Stomach (tissue), 8 donors: ENCODE measurements at regions not wholly inside any gene's neighbourhood (a gene's known extent, or its start where the extent isn't known, plus 50 kb on each side); places are given as distances from the start of the nearest gene placed in this dataset.

Source experiments
- DNase-seq, 2 donors: peaks; one replicate each; pipeline versions ENCODE4 v3.0.0 to v3.0.0-alpha.2; 2013 to 2019
- H3K27ac ChIP-seq, 5 donors: fragments of 200-600 bp in 4 of 5; sonication (generic) in 4 of 5; one replicate each; pipeline ENCODE4 v1.5.1; 2013 to 2019; ENCODE audit warnings: mild to moderate bottlenecking in 1 of 5, moderate library complexity in 1 of 5
- H3K27me3 ChIP-seq, 3 donors: fragments of 200-600 bp; sonication (generic); one replicate each; pipeline ENCODE4 v1.5.1; 2017 to 2019; ENCODE audit warnings: mixed run types in 1 of 3
- H3K36me3 ChIP-seq, 4 donors: fragments of 200-600 bp; sonication (generic); 1 replicate in 3 of 4; 2 replicates in 1 of 4; pipeline ENCODE4 v1.5.1; 2016 to 2019
- H3K4me1 ChIP-seq, 4 donors: fragments of 200-600 bp; sonication (generic); one replicate each; pipeline ENCODE4 v1.5.1; 2016 to 2019
- H3K4me3 ChIP-seq, 4 donors: fragments of 200-600 bp; sonication (generic) in 3 of 4; one replicate each; pipeline ENCODE4 v1.5.1; 2016 to 2019; ENCODE audit warnings: mild to moderate bottlenecking in 1 of 4
- H3K9me3 ChIP-seq, 4 donors: fragments of 200-600 bp; sonication (generic); one replicate each; pipeline ENCODE4 v1.5.1; 2016 to 2019
- EP300 ChIP-seq: sonication (generic); formaldehyde crosslinking; IDR thresholded peaks from one replicate; pipeline ENCODE4 v1.6.1; 2017; ENCODE audit warnings: antibody characterized with exemption
- POLR2A ChIP-seq, 4 donors: fragments of 450-650 bp; IDR thresholded peaks; one replicate each; pipeline ENCODE4 v1.6.1; 2016; ENCODE audit warnings: antibody characterized with exemption in 4 of 4, control low read depth in 2 of 4, mild to moderate bottlenecking in 1 of 4, moderate library complexity in 1 of 4
- POLR2AphosphoS5 ChIP-seq, 3 donors: sonication (generic); formaldehyde crosslinking; IDR thresholded peaks; one replicate each; pipeline ENCODE4 v1.6.1; 2016; ENCODE audit warnings: antibody characterized with exemption in 3 of 3
- WGBS, 5 donors: extraction: QIAGEN DNeasy Blood & Tissue Kit in 3 of 5; methylation state at CpG; one replicate each; pipeline versions ENCODE4 v1.1.5 to v1.1.7; 2013 to 2018; 5-methylcytosine and 5-hydroxymethylcytosine counted together
- intact Hi-C: fragments of 100-400 bp; cut with DNase I; formaldehyde crosslinking; loops from one replicate; pipeline ENCODE4 v1.15.1; 2023; ENCODE audit warnings: low total_unique reads
- TF ChIP-seq, protein P1 (sequence below), 7 experiments: fragments of 450-650 bp in 4 of 7; fragments of 200-600 bp in 3 of 7; sonication (generic) in 3 of 7; IDR thresholded peaks; one replicate each; pipeline ENCODE4 v1.5.1; 2016 to 2019; ENCODE audit warnings: antibody characterized with exemption in 7 of 7, control low read depth in 2 of 7, mild to moderate bottlenecking in 1 of 7
- donor health status: healthy with polysubstance abuse.
- donor health status: Bipolar disorder and iron deficiency.
- donor health status: healthy.

DNA sequence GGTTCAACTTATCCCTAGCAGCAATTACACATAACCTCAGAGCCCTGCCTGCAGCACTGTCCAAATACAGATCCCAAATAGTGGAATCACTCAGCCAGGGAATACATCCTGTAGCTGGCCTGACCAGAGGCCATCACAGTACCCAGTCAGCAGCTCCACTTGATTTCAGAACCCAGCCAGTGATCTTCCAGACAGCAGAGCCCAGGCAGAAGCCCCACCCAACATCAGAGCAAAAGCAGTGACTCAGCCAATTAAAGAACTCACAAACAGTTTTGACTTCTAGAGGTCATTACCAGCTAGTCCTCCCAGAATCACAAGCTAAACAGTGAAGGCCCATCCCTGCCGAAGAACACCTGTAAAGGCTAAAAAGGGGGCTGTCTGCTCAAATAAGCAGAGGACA is 118.0 kb upstream of the SRD5A2 start:
- DNase-seq: no peak
- Histone ChIP-seq H3K27ac (no peak overlapping the region), H3K36me3 (no peaks in the 10 kb centered on the region), H3K9me3 (peaks cover 10 to 56% (median 54%) of the 10 kb centered on the region in 4 donors), H3K4me1 (peaks cover 0 to under 1% (median 0%) of the 10 kb centered on the region in 4 donors), H3K4me3 (no peak overlapping the region), H3K27me3 (no peaks in the 10 kb centered on the region)
- TF ChIP-seq POLR2A (IDR thresholded peaks at IDR 0.05): no peak
- TF ChIP-seq, protein P1, sequence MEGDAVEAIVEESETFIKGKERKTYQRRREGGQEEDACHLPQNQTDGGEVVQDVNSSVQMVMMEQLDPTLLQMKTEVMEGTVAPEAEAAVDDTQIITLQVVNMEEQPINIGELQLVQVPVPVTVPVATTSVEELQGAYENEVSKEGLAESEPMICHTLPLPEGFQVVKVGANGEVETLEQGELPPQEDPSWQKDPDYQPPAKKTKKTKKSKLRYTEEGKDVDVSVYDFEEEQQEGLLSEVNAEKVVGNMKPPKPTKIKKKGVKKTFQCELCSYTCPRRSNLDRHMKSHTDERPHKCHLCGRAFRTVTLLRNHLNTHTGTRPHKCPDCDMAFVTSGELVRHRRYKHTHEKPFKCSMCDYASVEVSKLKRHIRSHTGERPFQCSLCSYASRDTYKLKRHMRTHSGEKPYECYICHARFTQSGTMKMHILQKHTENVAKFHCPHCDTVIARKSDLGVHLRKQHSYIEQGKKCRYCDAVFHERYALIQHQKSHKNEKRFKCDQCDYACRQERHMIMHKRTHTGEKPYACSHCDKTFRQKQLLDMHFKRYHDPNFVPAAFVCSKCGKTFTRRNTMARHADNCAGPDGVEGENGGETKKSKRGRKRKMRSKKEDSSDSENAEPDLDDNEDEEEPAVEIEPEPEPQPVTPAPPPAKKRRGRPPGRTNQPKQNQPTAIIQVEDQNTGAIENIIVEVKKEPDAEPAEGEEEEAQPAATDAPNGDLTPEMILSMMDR (IDR thresholded peaks at IDR 0.05): no peak
- TF ChIP-seq EP300: no peak
- TF ChIP-seq POLR2AphosphoS5 (IDR thresholded peaks at IDR 0.05): no peak
- WGBS, 5 donors: 69 to 95% (median 77%) methylated on average over 1 of the region's 1 CpG
- intact Hi-C loops: no loop called here

GRCh38 chr2:31696068-31696467 is 115.3 kb upstream of the SRD5A2 start:
- DNase-seq: no peak
- Histone ChIP-seq H3K36me3 (no peaks in the 10 kb centered on the region), H3K27ac (no peak overlapping the region), H3K9me3 (peaks cover 22 to 82% (median 75%) of the 10 kb centered on the region in 4 donors), H3K4me1 (no peaks in the 10 kb centered on the region), H3K4me3 (no peak overlapping the region), H3K27me3 (no peaks in the 10 kb centered on the region)
- 91 to 96% (median 94%) methylated on average over 1 of the region's 1 CpG for WGBS, 5 donors
- TF ChIP-seq, protein P1 (IDR thresholded peaks at IDR 0.05): no peak
- TF ChIP-seq POLR2A (IDR thresholded peaks at IDR 0.05): no peak
- TF ChIP-seq EP300: no peak
- TF ChIP-seq POLR2AphosphoS5 (IDR thresholded peaks at IDR 0.05): no peak
- intact Hi-C loops: no loop called here

DNA sequence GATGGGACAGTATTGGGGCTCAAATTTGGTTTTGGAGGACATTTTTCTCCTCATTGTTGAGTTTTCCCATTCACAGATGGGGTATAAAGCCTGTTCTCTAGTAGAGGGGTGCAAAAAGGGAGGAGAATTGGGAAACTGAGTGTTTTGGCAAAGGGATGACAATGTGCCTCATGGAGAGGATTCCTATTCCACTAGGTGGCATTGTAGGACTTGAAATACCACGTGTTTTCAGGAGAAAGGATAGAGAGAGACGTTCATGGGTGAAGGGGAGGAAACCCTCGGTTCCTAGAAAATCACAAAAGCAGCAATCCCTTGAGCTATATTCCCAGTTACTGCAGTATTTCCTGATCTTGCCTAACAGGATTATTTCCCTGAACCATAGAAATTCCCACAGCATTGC is 113.7 kb upstream of the SRD5A2 start:
- 44 to 63% (median 51%) methylated on average over 3 of the region's 3 CpGs for WGBS, 5 donors
- H3K9me3 ChIP-seq: peaks cover 25 to 84% (median 75%) of the 10 kb centered on the region in 4 donors
- H3K27ac ChIP-seq: no peak overlapping the region

GRCh38 chr2:31693882-31694281 is 113.1 kb upstream of the SRD5A2 start:
- Histone ChIP-seq H3K4me1 (no peaks in the 10 kb centered on the region), H3K36me3 (no peaks in the 10 kb centered on the region), H3K27me3 (no peaks in the 10 kb centered on the region), H3K4me3 (no peak overlapping the region), H3K27ac (no peak overlapping the region), H3K9me3 (peaks cover 25 to 85% (median 74%) of the 10 kb centered on the region in 4 donors)
- WGBS, 5 donors: 74 to 86% (median 83%) methylated on average over 3 of the region's 3 CpGs
- no peak for DNase-seq
- intact Hi-C loops: no loop called here
- TF ChIP-seq EP300: no peak
- TF ChIP-seq, protein P1 (IDR thresholded peaks at IDR 0.05): no peak
- no peak for TF ChIP-seq POLR2AphosphoS5 (IDR thresholded peaks at IDR 0.05)
- no peak for TF ChIP-seq POLR2A (IDR thresholded peaks at IDR 0.05)

More for the DNA sequence above, 113.7 kb upstream of the SRD5A2 start:
- H3K27me3 ChIP-seq: no peaks in the 10 kb centered on the region
- DNase-seq: no peak
- no peaks in the 10 kb centered on the region for H3K36me3 ChIP-seq
- TF ChIP-seq POLR2A (IDR thresholded peaks at IDR 0.05) (no peak), POLR2AphosphoS5 (IDR thresholded peaks at IDR 0.05) (no peak), EP300 (no peak)
- TF ChIP-seq, protein P1 (IDR thresholded peaks at IDR 0.05): no peak
- H3K4me3 ChIP-seq: no peak overlapping the region
- H3K4me1 ChIP-seq: no peaks in the 10 kb centered on the region
- intact Hi-C loops: no loop called here
